ENCODE measurements at regions not wholly inside any gene's neighbourhood (a gene's known extent, or its start where the extent isn't known, plus 50 kb on each side); places are given as distances from the start of the nearest gene placed in this dataset.

GRCh38 chr11:127182586-127183203 lies 182.1 kb upstream of the KIRREL3 start:
- no peak for FAIRE-seq

GRCh38 chr11:127157225-127157624 lies 156.7 kb upstream of the KIRREL3 start:
- FAIRE-seq = no peak

GRCh38 chr11:127149410-127149809 lies 148.8 kb upstream of the KIRREL3 start:
- no peak for FAIRE-seq

- no peak for FAIRE-seq
Measured at GRCh38 chr11:127143251-127143650, 142.7 kb upstream of the KIRREL3 start.

GRCh38 chr11:127138613-127139012 lies 138.0 kb upstream of the KIRREL3 start:
- FAIRE-seq = no peak

GRCh38 chr11:127137771-127138280 lies 137.3 kb upstream of the KIRREL3 start:
- no peak for FAIRE-seq

GRCh38 chr11:127136438-127136837 lies 135.9 kb upstream of the KIRREL3 start:
- no peak for FAIRE-seq

- FAIRE-seq = no peak
Measured at GRCh38 chr11:127135256-127135655, 134.7 kb upstream of the KIRREL3 start.

- FAIRE-seq = no peak
Measured at GRCh38 chr11:127133061-127133460, 132.5 kb upstream of the KIRREL3 start.

- no peak for FAIRE-seq
Measured at GRCh38 chr11:127130321-127130720, 129.8 kb upstream of the KIRREL3 start.

GRCh38 chr11:127126986-127127385 lies 126.4 kb upstream of the KIRREL3 start:
- FAIRE-seq = no peak

GRCh38 chr11:127119356-127119755 lies 118.8 kb upstream of the KIRREL3 start:
- no peak for FAIRE-seq

GRCh38 chr11:127118811-127119210 lies 118.2 kb upstream of the KIRREL3 start:
- FAIRE-seq = no peak

GRCh38 chr11:127117231-127117739 lies 116.7 kb upstream of the KIRREL3 start:
- no peak for FAIRE-seq

- FAIRE-seq = no peak
Measured at GRCh38 chr11:127115844-127116243, 115.3 kb upstream of the KIRREL3 start.

- no peak for FAIRE-seq
Measured at GRCh38 chr11:127114035-127114434, 113.5 kb upstream of the KIRREL3 start.

GRCh38 chr11:127110542-127110941 lies 110.0 kb upstream of the KIRREL3 start:
- no peak for FAIRE-seq

- no peak for FAIRE-seq
Measured at GRCh38 chr11:127109796-127110480, 109.4 kb upstream of the KIRREL3 start.

GRCh38 chr11:127108838-127109237 lies 108.3 kb upstream of the KIRREL3 start:
- no peak for FAIRE-seq

- no peak for FAIRE-seq
Measured at GRCh38 chr11:127106938-127107337, 106.4 kb upstream of the KIRREL3 start.

- no peak for FAIRE-seq
Measured at GRCh38 chr11:127105593-127106541, 105.3 kb upstream of the KIRREL3 start.

GRCh38 chr11:127103586-127104388 lies 103.2 kb upstream of the KIRREL3 start:
- no peak for FAIRE-seq

All from islet of Langerhans (tissue), 1 donor.